ENCODE measurements at regions not wholly inside any gene's neighbourhood (a gene's known extent, or its start where the extent isn't known, plus 50 kb on each side); places are given as distances from the start of the nearest gene placed in this dataset.
"Not testable (repeated sequence)": the region's sequence is repeated elsewhere in the genome, so short reads cannot be mapped to it uniquely, and the experiment has no call there.

GRCh38 chr10:77740396-77740795 lies 102.8 kb upstream of the KCNMA1 start:
- DNase-seq: not testable (repeated sequence)

- DNase-seq: no peak
Observed at GRCh38 chr10:77738496-77739158, 101.0 kb upstream of the KCNMA1 start.

DNA sequence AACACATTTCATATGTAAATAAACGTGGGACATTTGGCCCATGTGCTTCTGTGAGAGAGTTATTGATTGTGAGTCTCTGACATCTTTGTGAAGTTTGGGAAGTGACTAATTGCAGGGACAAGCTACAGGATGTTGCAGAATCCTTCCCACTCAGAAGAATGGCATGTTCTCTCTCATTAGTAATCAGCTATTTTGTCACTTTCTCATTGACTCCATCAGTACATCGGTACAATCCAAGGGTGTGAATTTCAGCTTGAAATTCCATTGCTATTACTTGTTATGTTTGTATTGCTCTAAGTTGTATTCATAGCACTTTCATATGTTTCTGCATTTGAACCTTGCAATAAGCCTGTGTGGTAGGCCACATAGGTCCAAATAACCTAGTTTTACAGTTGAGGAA lies 100.0 kb upstream of the KCNMA1 start:
- no peak for DNase-seq

- not testable (repeated sequence) for DNase-seq
Observed at GRCh38 chr10:77735136-77735535, 97.5 kb upstream of the KCNMA1 start.

- no peak for DNase-seq
Observed at GRCh38 chr10:77732213-77733003, 94.8 kb upstream of the KCNMA1 start.

DNA sequence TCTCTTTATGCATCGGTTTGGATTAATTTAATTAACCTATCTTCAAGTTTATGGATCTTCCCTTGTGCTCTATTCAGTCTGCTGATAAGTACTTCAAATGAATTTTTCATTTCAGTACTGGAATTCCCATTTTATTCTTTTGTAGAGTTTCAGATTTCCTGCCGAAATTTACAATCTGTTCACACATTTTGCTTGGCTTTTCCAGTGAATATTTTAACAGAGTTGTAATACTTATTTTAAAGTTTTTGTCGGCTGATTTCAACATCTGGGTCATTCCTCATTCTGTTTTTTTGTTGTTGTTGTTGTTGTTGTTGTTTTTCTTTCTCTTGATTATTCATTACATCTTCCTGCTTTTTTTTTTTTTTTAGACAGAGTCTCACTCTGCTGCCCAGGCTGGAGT lies 89.9 kb upstream of the KCNMA1 start:
- DNase-seq: no peak

GRCh38 chr10:77726732-77727131 lies 89.1 kb upstream of the KCNMA1 start:
- DNase-seq: no peak

DNA sequence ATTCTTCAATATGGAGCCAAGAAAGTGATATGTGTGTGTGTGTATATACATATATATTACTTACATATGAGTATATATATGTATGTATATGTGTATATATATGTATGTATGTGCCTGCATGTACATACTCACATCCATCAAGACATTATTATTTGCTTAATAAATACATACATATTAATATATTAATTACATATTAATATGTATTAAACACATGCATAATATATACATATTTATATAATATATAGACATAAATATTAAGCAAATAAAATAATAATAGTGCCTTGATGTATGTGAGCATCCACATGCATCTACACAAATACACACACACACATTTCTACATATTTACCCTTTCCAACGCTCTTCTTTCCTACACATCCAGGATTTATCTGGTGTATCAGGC lies 88.7 kb upstream of the KCNMA1 start:
- no peak for DNase-seq

- DNase-seq: no peak
Observed at GRCh38 chr10:77724820-77725219, 87.2 kb upstream of the KCNMA1 start.

DNA sequence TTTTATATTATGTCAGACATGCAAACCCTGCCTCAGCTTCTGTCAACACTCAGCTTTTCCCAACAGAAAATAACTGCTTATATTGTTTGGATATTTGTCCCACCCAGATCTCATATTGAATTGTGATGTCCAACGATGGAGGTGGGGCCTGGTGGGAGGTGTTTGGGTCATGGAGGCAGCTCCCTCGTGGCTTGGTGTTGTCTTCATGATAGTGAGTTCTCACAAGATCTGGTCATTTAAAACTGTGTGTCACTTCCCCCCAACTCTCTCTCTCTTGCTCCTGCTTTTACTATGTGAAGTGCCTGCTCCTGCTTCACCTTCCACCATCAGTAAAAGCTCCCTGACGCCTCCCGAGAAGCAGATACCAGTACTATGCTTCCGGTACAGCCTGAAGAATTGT lies 85.8 kb upstream of the KCNMA1 start:
- DNase-seq: no peak

GRCh38 chr10:77722956-77723355 lies 85.3 kb upstream of the KCNMA1 start:
- not testable (repeated sequence) for DNase-seq

DNA sequence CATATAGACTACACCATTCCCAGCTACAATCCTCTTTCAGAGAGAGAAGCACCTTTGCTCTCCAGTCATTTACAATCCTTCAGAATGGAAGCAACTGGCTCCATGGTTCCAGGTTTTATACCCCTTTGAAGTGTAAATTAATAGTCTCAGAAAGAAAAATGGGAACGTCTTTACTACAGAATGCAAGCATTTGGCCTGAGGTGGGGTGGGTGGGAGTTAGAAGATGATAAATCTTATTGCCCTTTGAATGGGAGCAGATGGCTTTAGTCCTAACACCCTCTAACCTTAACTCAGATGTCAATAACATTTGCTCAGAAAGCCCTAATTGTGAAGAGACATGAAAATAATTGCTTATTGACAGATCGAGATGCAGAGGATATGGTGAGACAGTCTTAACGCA lies 84.2 kb upstream of the KCNMA1 start:
- no peak for DNase-seq

DNA sequence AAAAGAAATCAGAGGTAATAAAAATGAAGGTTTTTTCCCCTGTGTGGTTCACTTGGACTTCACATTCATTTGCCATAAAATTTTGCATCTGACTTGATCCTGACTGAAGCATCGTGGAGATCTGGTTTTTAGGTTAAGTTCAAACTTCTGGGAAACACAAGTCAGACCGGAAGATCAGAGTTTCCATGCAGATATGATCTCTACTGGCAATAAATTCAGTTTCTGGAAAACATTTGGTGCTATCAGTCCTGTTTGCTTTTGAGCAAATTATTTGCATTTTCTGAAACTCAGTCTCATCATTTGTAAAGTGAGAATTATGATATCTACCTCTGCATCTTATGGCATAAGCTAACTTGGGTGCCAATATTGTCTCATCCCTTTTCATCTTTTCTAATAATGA lies 81.3 kb upstream of the KCNMA1 start:
- no peak for DNase-seq

- DNase-seq: not testable (repeated sequence)
Observed at GRCh38 chr10:77718312-77718711, 80.7 kb upstream of the KCNMA1 start.

- no peak for DNase-seq
Observed at GRCh38 chr10:77717336-77717735, 79.7 kb upstream of the KCNMA1 start.

DNA sequence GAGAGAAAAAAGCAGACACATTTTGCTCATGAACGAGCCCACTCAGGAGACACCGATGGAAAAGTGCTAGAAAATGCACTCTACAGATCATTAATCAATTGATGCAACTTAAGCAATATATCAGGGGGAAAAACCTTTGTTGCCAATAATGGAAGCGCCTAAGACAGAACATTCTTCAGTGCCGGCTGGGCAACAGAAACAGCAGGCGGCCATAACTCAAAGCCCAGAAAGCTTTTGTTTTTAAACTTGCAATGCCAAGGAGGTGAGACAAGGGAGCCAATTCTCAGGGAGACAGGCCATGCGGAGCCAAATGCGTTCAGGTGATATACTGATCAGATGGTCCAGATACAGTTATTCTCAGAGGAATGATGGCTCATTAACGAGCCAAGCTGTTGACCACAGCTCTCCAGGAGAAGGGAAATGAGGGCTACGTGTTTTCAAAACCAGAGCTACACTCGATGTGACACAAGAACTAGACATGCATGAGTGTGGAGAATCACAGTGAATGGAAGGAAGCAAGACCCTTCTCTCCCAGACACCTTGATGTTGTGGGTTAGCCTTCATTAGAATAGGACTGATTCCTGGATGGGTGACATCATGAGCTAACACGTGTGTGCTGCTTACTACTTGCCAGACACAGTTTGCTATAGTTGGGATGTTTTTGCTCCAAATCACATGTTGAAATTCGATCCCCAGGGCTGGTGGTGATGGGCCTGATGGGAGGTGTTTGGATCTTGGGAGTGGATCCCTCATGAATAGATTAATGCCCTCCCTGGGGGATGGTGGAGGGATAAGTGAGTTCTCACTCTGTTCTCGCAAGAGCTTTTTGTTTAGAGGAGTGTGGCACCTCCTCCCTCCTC lies 79.1 kb upstream of the KCNMA1 start:
- no peak for DNase-seq

GRCh38 chr10:77715536-77715935 lies 77.9 kb upstream of the KCNMA1 start:
- DNase-seq: no peak

DNA sequence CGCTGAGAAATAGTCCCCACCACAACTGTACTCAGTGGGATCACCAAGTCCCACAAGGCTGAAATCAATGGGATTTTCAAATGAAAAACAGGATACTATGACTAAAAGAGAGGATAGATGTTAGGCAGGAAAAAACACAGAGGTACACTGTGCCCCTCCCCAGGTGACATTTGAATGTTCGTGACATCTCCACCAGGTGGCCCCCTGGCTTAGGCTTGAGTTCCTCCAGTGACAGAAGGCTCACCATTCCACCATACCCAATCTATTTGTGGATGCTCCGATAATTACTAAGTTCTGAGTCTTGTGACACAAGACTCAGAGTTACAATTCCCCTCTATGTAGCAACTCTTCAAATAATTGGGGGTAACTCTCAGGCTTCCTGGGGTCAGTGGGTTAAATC lies 77.5 kb upstream of the KCNMA1 start:
- no peak for DNase-seq

DNA sequence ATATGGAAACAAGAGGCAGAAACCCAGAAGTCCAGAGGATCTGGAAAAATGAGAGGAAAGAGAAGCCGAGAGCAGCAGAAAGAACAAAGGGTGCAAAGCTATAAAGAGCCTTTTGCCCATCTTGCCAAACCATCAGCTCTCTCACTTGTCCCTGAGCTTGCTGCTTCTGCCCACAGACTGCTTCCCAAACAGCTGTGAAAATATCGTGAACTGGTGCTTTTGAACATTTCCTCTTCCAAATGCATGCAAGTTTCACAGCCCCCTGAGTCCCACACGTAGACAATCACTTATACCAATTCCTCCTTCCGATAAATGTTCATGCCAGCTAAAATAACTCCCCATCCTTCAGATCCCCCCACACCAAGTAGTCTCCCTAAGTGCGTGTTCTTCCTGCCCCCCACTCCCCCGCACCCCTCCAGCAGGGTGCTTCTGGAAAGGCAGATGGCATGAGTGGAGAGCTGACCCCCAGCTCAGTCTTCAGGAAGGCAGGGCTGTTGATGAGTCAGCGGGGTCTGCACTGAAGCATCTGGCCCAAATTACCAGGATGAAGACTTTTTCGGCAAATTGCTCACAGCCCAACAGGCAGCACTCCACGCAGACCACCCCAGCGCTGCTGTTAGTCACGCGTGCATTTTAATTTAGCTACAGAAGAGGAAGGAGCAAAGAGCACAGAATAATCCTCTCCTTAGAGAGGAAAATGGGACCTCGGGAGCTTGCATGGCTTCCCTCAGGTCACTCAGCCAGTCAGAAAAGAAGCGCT lies 76.1 kb upstream of the KCNMA1 start:
- no peak for DNase-seq

DNA sequence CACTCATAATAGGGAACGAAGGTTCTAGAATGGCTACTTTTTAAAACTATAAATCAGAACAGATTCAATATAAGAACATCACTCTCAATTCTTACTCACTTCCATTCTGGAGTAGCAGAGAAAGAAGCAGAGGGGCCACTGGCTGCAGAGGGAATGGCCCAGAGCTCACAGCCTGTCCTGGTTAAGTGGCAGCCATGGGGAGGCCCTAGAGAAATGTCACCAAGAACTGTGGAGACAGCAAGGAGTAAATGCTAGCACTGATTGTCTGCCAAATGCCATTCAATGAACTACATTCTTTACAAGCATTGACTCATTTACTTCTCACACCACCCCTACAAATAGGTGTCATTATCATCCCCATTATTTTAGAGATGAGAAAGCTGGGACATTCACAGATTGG lies 74.6 kb upstream of the KCNMA1 start:
- no peak for DNase-seq

DNA sequence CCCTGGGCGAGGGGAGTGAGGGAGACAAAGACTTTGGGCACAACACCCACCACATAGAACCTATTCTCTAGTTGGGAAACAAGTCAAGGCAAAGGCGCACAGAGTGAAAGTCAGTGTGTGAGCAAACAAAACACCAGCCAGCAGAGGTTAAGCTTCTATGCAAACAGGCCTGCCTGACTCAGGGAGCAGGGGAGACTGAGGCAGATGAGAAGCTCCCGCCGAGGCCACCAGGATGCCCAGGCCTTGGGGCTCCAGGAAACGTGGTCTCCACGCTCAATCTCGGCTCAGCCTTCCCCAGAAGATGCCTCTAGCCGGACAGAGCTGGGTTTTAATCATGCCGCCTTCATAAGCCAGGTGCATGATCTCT lies 74.1 kb upstream of the KCNMA1 start:
- DNase-seq: no peak

GRCh38 chr10:77710759-77711682 lies 73.4 kb upstream of the KCNMA1 start:
- peak; percentile 48 for DNase-seq
